Trophoblast cell (in vitro differentiated cells and primary cell): ENCODE measurements at regions not wholly inside any gene's neighbourhood (a gene's known extent, or its start where the extent isn't known, plus 50 kb on each side); places are given as distances from the start of the nearest gene placed in this dataset.

Experiments
- DNase-seq, 2 donors: peaks; one replicate each; pipeline ENCODE4 v3.0.0-alpha.2; 2016
- H2AFZ ChIP-seq: 2 replicates; pipeline ENCODE4 v1.6.1; 2013; ENCODE audit warnings: low read length, moderate library complexity, mild to moderate bottlenecking; ENCODE audit not compliant: insufficient read depth, poor library complexity
- H2AK5ac ChIP-seq: 2 replicates; pipeline ENCODE4 v1.6.1; 2013; ENCODE audit warnings: mild to moderate bottlenecking, low read length
- H2BK120ac ChIP-seq: 2 replicates; pipeline ENCODE4 v1.6.1; 2013; ENCODE audit warnings: low read length, mild to moderate bottlenecking, moderate library complexity; ENCODE audit not compliant: insufficient read depth, poor library complexity
- H2BK12ac ChIP-seq: 2 replicates; pipeline ENCODE4 v1.6.1; 2013; ENCODE audit warnings: mild to moderate bottlenecking, low read length, moderate library complexity
- H2BK5ac ChIP-seq: 2 replicates; pipeline ENCODE4 v1.6.1; 2013; ENCODE audit warnings: low read length, low read depth, moderate library complexity, mild to moderate bottlenecking; ENCODE audit not compliant: poor library complexity
- H3K14ac ChIP-seq: 2 replicates; pipeline ENCODE4 v1.6.1; 2013; ENCODE audit warnings: mild to moderate bottlenecking, low read length
- H3K18ac ChIP-seq: 2 replicates; pipeline ENCODE4 v1.6.1; 2013; ENCODE audit warnings: mild to moderate bottlenecking, low read length
- H3K23ac ChIP-seq: 2 replicates; pipeline ENCODE4 v1.6.1; 2013; ENCODE audit warnings: low read length
- H3K27ac ChIP-seq: 2 replicates; pipeline ENCODE4 v1.5.1; 2013; ENCODE audit warnings: low read depth, mild to moderate bottlenecking, inconsistent platforms, low read length, moderate library complexity
- H3K27me3 ChIP-seq: 2 replicates; pipeline ENCODE4 v1.6.1; 2013; ENCODE audit warnings: inconsistent platforms, mild to moderate bottlenecking, low read length, moderate library complexity; ENCODE audit not compliant: insufficient read depth
- H3K36me3 ChIP-seq, 2 experiments: 1 replicate in 1 of 2; 2 replicates in 1 of 2; pipeline ENCODE4 v1.6.1; 2013; ENCODE audit warnings: low read length in 2 of 2, mild to moderate bottlenecking in 2 of 2, moderate library complexity in 1 of 2; ENCODE audit not compliant: insufficient read depth in 2 of 2, control insufficient read depth in 1 of 2
- H3K4ac ChIP-seq: 2 replicates; pipeline ENCODE4 v1.6.1; 2013; ENCODE audit warnings: low read depth, mild to moderate bottlenecking, low read length, moderate library complexity
- H3K4me1 ChIP-seq, 2 experiments: 1 replicate in 1 of 2; 2 replicates in 1 of 2; pipeline ENCODE4 v1.6.1; 2013; ENCODE audit warnings: low read length in 2 of 2, mild to moderate bottlenecking in 2 of 2, moderate library complexity in 1 of 2; ENCODE audit not compliant: insufficient read depth in 2 of 2, control insufficient read depth in 1 of 2
- H3K4me2 ChIP-seq: 2 replicates; pipeline ENCODE4 v1.6.1; 2013; ENCODE audit warnings: inconsistent platforms, mild to moderate bottlenecking, low read length, moderate library complexity
- H3K4me3 ChIP-seq: 2 replicates; pipeline ENCODE4 v1.5.1; 2013; ENCODE audit warnings: mild to moderate bottlenecking, low read depth, low read length, inconsistent platforms
- H3K79me1 ChIP-seq: one replicate; pipeline ENCODE4 v1.6.1; 2013; ENCODE audit warnings: low read length
- H3K79me2 ChIP-seq: 2 replicates; pipeline ENCODE4 v1.6.1; 2013; ENCODE audit warnings: low read length, mild to moderate bottlenecking; ENCODE audit not compliant: control insufficient read depth, insufficient read depth, poor library complexity
- H3K9ac ChIP-seq: 2 replicates; pipeline ENCODE4 v1.6.1; 2013; ENCODE audit warnings: mild to moderate bottlenecking, low read length
- H3K9me3 ChIP-seq: 2 replicates; pipeline ENCODE4 v1.6.1; 2013; ENCODE audit warnings: low read depth, mild to moderate bottlenecking, control low read depth, inconsistent platforms, low read length; ENCODE audit not compliant: insufficient read depth
- H4K12ac ChIP-seq: 2 replicates; pipeline ENCODE4 v1.6.1; 2013; ENCODE audit warnings: low read depth, mild to moderate bottlenecking, low read length, moderate library complexity
- H4K8ac ChIP-seq: 2 replicates; pipeline ENCODE4 v1.6.1; 2013; ENCODE audit warnings: low read depth, mild to moderate bottlenecking, low read length, moderate library complexity
- H4K91ac ChIP-seq: one replicate; pipeline ENCODE4 v1.6.1; 2013; ENCODE audit warnings: low read depth, mild to moderate bottlenecking, low read length, moderate library complexity
- WGBS: extraction: QIAGEN DNeasy Blood & Tissue Kit; methylation state at CpG from one replicate; pipeline ENCODE4 v1.1.7; 2013; ENCODE audit warnings: missing lambda C conversion rate; ENCODE audit not compliant: insufficient read length, insufficient coverage; ENCODE audit errors: extremely low coverage; 5-methylcytosine and 5-hydroxymethylcytosine counted together

GRCh38 chr5:7179364-7179763, 216.6 kb upstream of the ADCY2 start:
- WGBS, result no CpG with 5 or more reads among the region's 3 CpGs
- H4K8ac ChIP-seq, result no peak overlapping the region
- H3K23ac ChIP-seq, result no peak overlapping the region
- DNase-seq, result no peak
- no peak overlapping the region for H3K9ac ChIP-seq
- no peak overlapping the region for H2AK5ac ChIP-seq
- H4K91ac ChIP-seq, result no peak overlapping the region
- no peak overlapping the region for H3K27ac ChIP-seq
- no peaks in the 10 kb centered on the region for H3K27me3 ChIP-seq
- H3K4ac ChIP-seq, result no peak overlapping the region
- no peaks in the 10 kb centered on the region for H3K79me1 ChIP-seq
- H2BK12ac ChIP-seq, result no peak overlapping the region
- no peak overlapping the region for H3K18ac ChIP-seq
- H3K36me3 ChIP-seq, result no peaks in the 10 kb centered on the region
- no peaks in the 10 kb centered on the region for H3K9me3 ChIP-seq
- no peak overlapping the region for H2AFZ ChIP-seq
- H2BK5ac ChIP-seq, result no peak overlapping the region
- H3K4me3 ChIP-seq, result no peak overlapping the region
- H3K4me2 ChIP-seq, result no peak overlapping the region
- no peaks in the 10 kb centered on the region for H3K79me2 ChIP-seq
- no peak overlapping the region for H2BK120ac ChIP-seq
- no peak overlapping the region for H4K12ac ChIP-seq
- no peak overlapping the region for H3K14ac ChIP-seq
- H3K4me1 ChIP-seq, result no peaks in the 10 kb centered on the region

- H3K18ac ChIP-seq, result no peak overlapping the region
- no peak overlapping the region for H3K4ac ChIP-seq
- H3K27ac ChIP-seq, result no peak overlapping the region
- no CpG with 5 or more reads among the region's 2 CpGs for WGBS
- H3K14ac ChIP-seq, result no peak overlapping the region
- H2BK120ac ChIP-seq, result no peak overlapping the region
- H3K79me2 ChIP-seq, result no peaks in the 10 kb centered on the region
- no peak overlapping the region for H2AFZ ChIP-seq
- H3K79me1 ChIP-seq, result no peaks in the 10 kb centered on the region
- no peaks in the 10 kb centered on the region for H3K4me1 ChIP-seq
- H4K91ac ChIP-seq, result no peak overlapping the region
- H4K12ac ChIP-seq, result no peak overlapping the region
- H3K27me3 ChIP-seq, result no peaks in the 10 kb centered on the region
- H2AK5ac ChIP-seq, result no peak overlapping the region
- no peaks in the 10 kb centered on the region for H3K9me3 ChIP-seq
- H3K4me3 ChIP-seq, result no peak overlapping the region
- no peaks in the 10 kb centered on the region for H3K36me3 ChIP-seq
- no peak overlapping the region for H2BK5ac ChIP-seq
- no peak overlapping the region for H3K23ac ChIP-seq
- no peak overlapping the region for H3K4me2 ChIP-seq
- no peak overlapping the region for H4K8ac ChIP-seq
- no peak overlapping the region for H3K9ac ChIP-seq
- no peak for DNase-seq
- H2BK12ac ChIP-seq, result no peak overlapping the region
These were observed 214.1 kb upstream of the ADCY2 start for GRCh38 chr5:7181841-7182240.

- H3K27ac ChIP-seq, result no peak overlapping the region
- no peak overlapping the region for H3K9ac ChIP-seq
- no peaks in the 10 kb centered on the region for H3K36me3 ChIP-seq
- no peak overlapping the region for H2BK12ac ChIP-seq
- no peak overlapping the region for H3K4me3 ChIP-seq
- H3K27me3 ChIP-seq, result no peaks in the 10 kb centered on the region
- H3K18ac ChIP-seq, result no peak overlapping the region
- H3K79me2 ChIP-seq, result no peaks in the 10 kb centered on the region
- H4K8ac ChIP-seq, result no peak overlapping the region
- no peak overlapping the region for H3K4me2 ChIP-seq
- no peak overlapping the region for H4K12ac ChIP-seq
- H4K91ac ChIP-seq, result no peak overlapping the region
- no peak for DNase-seq
- H3K14ac ChIP-seq, result no peak overlapping the region
- no peaks in the 10 kb centered on the region for H3K79me1 ChIP-seq
- H2AK5ac ChIP-seq, result no peak overlapping the region
- no peak overlapping the region for H2BK5ac ChIP-seq
- WGBS, result no CpG with 5 or more reads among the region's 7 CpGs
- no peaks in the 10 kb centered on the region for H3K4me1 ChIP-seq
- H2BK120ac ChIP-seq, result no peak overlapping the region
- no peaks in the 10 kb centered on the region for H3K9me3 ChIP-seq
- H2AFZ ChIP-seq, result no peak overlapping the region
- no peak overlapping the region for H3K23ac ChIP-seq
- H3K4ac ChIP-seq, result no peak overlapping the region
These were observed 210.2 kb upstream of the ADCY2 start for GRCh38 chr5:7185742-7186141.

GRCh38 chr5:7186818-7187217, 209.1 kb upstream of the ADCY2 start:
- Histone ChIP-seq H2BK120ac (no peak overlapping the region), H3K79me1 (no peaks in the 10 kb centered on the region), H3K4ac (no peak overlapping the region), H3K27me3 (no peaks in the 10 kb centered on the region), H4K8ac (no peak overlapping the region), H3K18ac (no peak overlapping the region), H3K4me2 (no peak overlapping the region), H3K36me3 (no peaks in the 10 kb centered on the region), H4K91ac (no peak overlapping the region), H3K14ac (no peak overlapping the region), H3K27ac (no peak overlapping the region), H3K9ac (no peak overlapping the region), H2AK5ac (no peak overlapping the region), H2BK5ac (no peak overlapping the region), H2BK12ac (no peak overlapping the region), H3K23ac (no peak overlapping the region), H3K4me1 (no peaks in the 10 kb centered on the region), H2AFZ (no peak overlapping the region), H3K79me2 (no peaks in the 10 kb centered on the region), H3K9me3 (no peaks in the 10 kb centered on the region), H4K12ac (no peak overlapping the region), H3K4me3 (no peak overlapping the region)
- no CpG with 5 or more reads among the region's 3 CpGs for WGBS
- no peak for DNase-seq
